Midbrain (tissue), 1 donor: ENCODE measurements at regions not wholly inside any gene's neighbourhood (a gene's known extent, or its start where the extent isn't known, plus 50 kb on each side); places are given as distances from the start of the nearest gene placed in this dataset.
"Not testable (repeated sequence)": the region's sequence is repeated elsewhere in the genome, so short reads cannot be mapped to it uniquely, and the experiment has no call there.

Source experiments
- DNase-seq: peaks from one replicate; lab custom pipeline; 2025; lab: John Stamatoyannopoulos, UW

DNA sequence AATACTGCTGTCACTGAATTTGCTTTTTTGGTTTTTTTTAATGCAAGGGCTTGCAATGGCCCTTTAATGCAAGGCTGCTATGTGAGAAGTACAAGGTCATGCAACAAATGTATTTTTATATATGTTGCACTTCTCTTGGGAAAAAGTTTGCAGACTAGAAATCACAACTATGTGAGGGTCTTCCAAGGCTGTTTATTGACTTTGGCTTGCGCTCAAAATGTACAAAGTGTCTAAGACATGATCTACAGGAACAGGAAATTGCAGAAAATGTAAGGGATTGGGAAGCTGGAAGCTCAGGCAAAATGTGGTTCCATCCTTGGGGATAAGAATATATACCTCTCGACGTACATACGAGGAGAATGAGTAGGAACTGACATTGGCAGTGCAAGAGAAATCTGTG, 92.2 kb upstream of the F13A1 start:
- DNase-seq, result no peak

DNA sequence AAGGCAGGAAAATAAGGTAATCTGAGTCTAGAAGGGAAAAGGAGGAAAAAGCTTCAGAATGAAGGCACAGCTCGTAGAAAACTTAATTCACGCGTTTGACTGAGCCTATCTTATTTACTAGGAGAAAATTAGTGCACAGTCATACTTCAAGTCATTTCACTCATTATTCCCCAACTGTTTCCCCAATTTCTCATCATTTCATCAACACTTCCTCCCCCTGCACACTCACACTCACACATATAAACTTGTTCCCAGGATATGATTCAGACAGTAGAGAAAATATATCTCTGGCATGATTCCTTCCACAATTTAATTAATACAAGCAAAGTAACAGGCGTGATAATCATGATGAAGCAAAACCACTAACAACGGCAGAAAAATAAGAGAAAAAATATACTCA, 94.5 kb upstream of the F13A1 start:
- no peak for DNase-seq

DNA sequence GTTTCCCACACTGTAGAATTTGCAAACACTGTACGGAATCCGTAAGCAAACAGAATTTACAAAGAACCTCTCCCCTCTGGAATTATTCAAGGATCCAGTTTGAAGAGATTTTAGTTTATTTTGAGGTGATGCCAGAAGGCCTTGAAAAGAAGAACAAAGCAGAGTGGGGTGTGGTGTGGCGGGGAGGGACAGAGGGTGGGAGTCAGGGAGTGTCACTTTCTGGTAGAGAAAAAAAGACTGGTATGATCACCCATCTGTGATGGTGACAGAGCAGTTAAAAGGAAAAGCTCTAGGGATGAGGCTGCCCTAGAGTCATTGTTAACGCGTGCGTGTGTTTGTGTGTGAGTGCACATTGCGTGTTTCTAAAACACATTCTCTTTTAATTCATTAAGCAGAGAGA, 97.0 kb upstream of the F13A1 start:
- no peak for DNase-seq

DNA sequence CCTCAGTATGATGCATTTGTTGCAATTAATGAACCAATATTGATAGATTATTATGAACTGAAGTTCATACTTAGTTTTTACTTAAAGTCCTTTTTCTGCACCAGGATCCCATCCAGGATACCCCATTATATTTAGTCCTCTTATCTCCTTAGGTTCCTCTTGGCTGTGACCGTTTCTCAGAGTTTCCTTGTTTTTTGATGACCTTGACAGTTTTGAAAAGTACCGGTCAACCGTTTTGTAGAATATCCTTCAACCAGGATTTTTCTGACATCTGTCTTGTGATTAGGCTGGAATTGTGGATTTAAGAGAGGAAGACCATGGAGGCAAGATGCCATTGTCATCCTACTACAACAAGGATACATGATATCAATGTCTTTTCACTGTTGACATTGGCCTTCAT, 98.0 kb upstream of the F13A1 start:
- DNase-seq, result no peak

DNA sequence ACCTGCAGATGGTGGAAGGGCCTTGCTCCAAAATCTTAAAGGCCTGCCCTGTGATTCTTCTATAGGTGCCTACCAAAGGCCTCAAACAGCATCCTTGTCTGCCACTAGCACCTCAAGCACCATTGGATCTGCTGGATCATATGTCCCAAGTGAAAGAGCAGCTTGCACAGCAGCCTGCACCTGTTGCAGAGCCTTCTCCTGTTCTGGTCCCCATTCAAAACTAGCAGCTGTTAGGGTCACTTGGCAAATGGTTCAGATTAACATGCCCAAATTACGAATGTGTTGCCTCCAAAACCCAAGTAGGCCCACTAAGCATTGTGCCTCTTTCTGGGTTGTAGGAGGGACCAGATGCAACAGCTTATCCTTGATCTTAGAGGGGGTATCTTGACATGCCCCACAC, 99.6 kb upstream of the F13A1 start:
- no peak for DNase-seq

DNA sequence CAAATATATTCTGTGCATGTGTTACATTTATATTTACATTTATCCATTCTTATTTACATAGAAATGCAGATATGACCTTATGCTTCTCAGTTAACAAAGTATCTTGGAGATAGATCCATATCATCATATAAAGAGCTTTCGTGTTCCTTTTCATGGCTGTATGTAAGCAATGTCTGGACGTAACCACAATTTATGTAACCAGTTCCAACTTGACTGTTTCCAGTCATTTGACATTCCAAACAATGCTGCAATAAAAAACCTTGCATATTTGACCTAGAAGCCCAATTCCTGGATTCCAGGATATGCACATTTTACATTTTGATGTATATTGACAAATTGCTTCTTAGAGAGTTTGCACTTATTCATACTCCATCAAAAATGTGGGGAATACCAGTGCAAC, 113.7 kb upstream of the F13A1 start:
- DNase-seq, result no peak

DNA sequence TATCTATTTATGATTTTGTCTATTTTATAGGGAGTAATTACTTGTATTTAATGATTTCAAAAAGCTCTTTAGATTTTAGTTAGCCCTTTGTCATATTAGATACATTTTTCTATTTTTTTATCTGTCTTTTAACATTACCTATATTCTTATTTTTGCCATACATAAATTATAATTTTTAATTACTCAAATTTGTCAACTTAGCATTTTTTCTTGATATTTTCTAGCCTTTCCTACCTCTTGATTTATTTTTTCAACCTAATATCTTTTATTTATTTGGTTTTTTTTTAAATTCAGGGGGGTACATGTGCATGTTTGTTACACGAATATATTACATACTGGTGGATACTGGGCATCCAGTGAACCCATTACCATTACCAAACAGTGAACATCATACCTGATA, 114.3 kb upstream of the F13A1 start:
- no peak for DNase-seq

DNA sequence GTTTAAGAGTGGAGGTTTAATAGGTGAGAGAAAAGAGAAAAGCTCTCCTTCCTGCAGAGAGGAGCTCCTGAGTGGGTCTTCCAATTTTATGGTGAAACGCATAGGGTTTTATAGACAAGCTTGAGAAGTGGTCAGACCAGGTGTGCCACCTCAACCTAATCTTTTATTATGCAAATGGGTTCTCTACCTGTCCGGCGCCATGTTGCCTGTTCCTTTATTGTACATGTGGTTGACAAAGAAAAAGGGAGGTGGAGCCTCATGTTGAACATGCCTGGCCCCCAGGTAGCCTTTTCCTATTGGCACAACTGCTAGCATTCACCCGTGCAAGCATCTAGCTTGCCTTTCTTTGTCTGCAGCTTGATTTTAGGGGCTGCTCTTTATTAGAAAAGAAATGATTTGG, 115.9 kb upstream of the F13A1 start:
- no peak for DNase-seq

DNA sequence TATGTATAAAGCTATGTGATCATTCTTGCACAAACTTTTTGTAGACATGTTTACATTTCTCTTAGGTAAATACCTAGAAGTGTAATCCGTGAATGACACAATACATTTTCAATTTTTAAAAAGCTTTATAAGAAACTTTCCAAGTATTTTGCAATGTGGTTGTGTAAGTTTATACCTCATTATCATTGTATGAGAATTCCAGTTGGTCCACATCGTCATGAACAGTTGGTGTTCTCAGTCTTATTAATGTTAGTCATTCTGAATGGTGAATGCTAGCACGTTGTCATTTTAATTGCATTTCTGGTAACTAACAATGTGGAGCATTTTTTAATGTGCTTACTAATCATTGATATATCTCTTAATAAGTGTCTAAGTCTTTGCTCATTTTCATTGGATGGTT, 116.5 kb upstream of the F13A1 start:
- DNase-seq, result no peak

DNA sequence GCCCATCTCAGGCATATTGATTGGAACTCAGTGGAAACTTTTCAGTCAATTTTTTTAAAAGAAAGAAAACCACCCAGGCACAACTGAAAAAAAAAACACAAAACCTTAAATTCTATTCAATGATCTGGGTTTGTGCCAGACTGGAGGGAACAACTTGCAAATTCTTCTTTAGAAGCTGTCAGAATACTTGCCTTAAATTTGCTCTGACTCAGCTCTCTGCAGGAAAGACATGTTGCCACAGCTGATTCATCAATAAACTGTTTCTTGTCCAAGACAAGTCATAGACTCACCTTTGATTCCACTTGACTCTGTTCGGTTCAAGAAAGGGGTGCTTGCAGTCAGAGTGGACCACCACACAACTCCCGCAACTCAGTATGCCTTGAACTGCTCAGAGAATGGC, 117.8 kb upstream of the F13A1 start:
- no peak for DNase-seq

DNA sequence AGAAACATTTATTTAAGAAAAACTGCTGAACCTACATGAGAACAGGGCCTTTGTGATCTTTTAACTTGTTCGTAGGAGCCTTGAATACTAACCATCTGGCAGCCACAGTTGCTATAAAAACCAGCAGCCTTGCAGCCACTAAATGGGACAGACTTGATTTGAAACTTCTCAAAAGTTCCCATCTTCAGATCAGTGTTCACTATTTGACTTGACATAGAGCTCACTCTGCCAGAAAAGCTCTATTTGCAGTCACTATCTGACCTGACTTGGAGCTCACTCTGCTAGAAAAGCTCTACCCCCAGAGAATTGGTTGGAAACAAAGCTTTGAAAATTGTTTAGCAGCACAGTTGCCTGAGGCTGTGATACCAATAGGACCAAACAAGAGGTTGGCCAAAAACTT, 119.3 kb upstream of the F13A1 start:
- DNase-seq, result peak; percentile 3

DNA sequence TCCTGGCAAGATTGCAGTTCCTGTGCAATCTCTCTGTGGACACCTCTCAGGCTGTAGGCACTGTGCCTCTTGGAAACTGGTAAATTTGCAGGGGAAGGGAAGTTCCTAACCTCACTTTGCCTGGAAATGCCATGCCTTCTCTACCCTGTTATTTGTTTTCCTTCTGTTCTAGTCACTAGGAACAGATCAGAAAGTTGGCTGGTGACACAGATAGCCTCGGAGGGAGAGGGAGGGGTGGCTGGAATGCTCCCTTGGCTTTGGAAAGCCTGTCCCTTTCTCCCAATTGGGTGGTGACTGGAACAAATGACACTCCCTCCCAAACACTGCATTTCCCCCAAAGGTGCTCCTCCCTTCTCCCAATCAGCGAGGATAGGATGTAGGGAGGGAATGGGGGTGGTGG, 131.5 kb upstream of the F13A1 start:
- no peak for DNase-seq

DNA sequence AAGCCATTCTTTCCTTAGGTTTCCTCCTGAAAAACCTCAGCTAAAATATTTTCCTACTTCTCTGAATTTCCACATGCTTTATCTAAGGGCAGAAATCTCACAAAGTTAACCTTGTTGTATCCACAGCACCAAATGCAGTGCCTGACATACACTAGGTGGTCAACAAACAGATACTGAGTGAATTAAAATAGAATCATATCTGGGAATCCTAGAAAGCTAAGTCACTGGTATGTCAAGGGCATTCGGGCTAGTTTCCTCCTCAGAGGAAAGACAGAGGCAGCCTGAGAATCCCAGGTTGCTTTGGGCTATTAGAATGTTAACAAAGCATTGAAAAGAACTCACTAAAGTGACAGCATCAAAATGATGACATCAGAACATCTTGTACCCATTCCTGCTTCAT, 132.7 kb upstream of the F13A1 start:
- no peak for DNase-seq

DNA sequence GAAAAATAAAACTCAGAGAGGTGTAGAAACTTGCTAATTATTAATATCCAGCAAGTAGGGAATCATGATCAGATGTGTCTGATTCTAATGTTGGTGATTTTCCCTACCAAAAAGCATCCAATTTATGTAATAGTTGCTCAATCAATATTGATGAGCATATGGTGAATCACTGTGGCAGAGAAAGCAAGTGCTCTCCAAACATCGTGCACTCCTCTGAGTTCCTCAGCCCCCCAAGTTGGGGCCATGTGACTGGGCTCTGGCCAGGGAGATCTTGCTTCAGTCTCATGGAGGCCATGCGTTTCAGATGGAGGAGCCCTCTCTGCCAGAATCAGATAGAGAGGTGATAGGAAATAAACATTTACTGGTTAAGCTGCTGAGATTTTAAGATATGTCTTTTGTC, 133.2 kb upstream of the LY86 start:
- no peak for DNase-seq

DNA sequence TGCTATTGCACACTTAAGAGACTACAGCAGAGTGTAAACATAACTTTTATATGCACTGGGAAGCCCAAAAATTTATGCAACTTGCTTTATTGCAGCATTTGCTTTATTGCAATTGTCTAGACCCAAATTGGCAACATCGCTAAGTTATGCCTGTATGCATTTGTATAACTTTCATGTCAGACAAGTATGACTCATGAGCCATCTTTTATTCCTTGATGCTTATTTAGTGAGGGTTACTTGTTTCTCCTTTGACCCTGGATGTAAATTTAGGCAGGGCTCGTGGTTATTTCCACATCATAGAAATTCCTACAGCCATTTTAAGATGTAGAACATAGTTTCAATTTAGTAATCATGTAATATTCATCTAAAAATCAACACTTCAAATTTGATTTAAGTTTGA, 130.3 kb upstream of the LY86 start:
- DNase-seq, result no peak

DNA sequence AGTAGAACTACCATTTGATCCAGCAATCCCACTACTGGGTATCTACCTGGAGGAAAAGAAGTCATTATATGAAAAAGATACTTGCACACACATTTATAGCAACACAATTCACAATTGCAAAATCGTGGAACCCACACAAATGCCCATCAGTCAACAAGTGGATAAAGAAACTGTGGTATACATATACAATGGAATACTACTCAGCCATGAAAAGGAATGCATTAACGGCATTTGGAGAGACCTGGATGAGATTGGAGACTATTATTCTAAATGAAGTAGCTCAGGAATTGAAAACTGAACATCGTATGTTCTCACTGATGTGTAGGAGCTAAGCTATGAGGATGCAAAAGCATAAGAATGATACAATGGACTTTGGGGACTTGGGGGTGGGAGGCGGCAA, 128.6 kb upstream of the LY86 start:
- not testable (repeated sequence) for DNase-seq

DNA sequence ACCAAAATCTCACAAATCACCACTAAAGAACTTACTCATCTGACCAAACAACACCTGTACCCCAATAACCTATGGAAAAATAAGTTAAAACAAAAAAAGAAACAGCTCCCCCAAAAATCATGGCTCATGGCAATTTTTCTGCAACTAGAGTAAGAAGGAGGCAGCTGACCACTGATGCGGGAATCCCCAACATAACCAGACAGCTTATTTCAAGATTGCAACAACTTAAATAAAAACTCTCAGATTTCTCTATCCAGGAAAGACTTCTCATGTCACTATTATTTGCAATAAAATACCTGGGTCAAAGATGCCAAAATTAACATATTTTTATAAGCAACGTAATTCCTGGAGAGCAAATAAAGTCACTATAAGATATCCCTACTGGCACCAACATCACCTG, 128.1 kb upstream of the LY86 start:
- no peak for DNase-seq

DNA sequence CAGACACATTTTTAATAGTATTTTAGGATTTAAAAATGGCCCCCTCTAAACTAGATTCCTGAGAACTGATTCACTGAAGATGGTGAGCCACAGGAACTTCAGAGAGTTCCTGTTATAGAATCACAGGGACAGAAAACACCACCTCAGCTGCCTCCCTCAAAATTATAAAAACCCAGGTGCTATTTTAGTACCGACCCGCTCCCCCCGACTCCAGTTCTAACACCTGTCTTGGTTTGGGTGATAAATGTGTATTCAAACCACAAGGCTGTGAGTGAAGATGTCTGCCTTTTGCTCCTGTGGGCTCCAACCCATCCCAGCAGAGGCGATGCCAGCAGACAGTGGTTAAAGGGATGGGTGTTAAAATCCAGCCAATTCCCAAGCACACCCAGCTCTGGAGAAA, 127.4 kb upstream of the LY86 start:
- no peak for DNase-seq

DNA sequence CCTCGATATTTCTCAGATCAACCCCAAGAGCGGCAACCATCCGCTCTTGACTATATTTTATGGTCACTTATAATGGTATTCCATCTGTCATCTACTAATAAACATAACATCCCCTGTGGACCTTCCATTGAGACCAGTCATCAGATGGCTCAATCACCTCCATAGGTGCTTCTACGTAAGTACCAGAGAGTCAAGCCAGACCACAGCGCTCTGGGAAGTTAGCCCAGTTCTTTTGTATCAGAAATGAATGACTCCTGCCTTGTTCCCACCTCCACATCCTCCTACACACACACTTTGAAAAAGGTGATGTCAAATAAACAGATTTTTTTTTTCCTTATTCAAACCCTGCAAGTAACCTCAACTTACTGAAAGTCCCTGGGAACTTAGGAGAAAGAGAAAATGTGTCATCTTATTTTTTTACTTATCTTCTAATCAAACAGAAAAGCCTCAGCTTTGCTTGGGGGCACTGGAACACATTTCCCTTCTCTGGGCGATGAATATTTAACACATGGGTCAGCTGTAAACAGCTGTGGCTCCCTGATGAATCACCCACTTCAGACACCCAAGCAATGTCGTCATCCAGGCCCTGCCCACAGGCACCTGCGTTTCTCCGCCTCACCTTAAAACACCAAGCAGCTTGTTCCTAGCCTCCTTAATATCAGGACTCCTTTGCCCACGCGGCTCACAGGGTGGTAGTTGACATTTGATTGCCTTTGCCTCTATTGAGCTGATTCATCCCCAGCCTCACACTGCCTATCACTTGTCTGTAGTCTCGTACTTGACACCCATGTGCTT, 121.4 kb upstream of the LY86 start:
- DNase-seq, result no peak

DNA sequence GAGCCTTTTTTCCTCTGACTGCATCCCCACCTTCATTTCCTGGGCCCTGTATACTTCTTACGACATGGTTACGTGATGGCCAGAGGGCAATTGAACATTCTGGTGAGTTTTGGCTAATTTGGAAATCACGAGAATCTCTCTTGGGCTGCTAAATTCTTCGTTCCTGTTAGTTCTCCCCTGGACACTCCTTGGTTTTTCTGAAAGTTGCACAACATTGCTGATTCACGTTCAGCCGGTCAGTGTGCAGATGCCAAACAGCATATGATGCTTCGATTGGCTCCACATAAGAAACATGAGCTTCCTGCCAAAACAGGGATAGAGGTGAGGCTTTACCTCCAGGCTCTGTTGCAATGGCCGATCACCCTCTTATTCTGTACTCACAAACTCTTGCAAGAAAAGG, 119.4 kb upstream of the LY86 start:
- DNase-seq, result no peak

DNA sequence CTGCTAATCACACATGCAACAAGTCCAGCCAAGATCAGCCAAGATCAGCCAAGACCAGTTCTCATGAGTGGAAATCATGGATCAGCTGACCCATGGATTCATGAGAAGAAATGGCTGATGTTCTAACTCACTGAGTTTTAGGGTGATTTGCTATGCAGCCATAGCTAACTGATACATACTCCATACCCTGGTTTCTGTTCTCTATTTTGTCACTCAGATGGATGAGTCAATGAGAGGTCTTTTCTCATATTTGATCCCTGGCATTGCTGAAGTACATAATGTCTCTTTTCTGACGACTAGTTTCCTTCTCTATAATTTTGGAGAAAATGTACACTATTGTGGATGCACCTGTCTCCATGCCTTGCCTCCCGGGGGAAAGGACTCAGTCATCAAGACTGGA, 118.4 kb upstream of the LY86 start:
- DNase-seq, result no peak

DNA sequence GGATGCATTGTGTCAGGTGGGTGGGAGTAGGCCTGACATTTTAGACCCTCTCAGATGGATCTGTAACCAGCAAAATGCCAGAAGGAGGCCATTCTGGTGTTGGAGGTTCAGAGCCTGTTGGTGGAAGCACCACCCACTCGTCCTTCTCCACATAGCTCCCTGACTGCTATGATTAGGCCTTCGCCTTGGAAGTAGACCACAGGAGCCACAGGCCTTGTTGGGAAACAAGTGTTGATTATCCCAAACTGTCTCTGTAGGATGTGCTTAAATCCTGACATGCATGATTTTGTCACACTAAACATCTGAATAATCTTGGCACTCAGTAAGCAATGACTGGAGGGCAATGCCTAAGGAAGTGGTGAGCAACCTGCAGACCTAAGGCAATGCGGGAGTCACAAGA, 117.2 kb upstream of the LY86 start:
- DNase-seq, result no peak

DNA sequence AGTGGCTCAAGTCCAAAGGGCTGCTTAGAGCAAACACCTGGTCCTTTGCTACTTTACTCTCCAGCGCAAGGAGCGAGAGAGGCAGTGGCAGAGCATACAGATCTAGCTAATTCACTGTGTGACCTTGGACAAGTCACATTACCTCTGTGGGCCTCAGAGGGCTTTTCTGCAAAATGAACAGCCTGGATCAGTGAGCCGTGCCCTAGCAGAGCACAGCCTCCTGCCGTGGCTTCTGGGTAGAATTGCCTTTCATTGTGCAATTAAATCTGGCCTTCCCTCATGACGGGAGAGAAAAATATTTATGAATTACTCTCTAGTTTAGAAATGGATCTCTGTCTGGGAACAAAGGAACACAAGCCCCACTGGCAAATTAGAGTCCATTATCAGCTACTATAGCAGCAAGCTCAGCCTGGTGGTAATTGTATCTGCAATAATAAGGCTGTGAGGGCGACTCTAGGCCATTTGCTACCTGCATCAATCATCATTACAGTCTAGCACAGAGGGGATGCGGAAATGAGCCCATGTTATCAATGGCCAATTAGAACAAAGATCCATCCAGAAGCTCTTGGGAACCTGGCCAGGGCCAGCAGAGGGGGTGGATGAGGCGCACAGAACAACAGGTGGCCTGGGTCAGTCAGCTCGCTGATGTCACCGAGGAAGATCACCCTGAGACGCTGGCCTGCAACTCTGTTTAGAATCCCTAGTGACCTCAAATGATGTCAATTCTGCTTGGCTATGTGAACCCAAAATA, 114.2 kb upstream of the LY86 start:
- no peak for DNase-seq

DNA sequence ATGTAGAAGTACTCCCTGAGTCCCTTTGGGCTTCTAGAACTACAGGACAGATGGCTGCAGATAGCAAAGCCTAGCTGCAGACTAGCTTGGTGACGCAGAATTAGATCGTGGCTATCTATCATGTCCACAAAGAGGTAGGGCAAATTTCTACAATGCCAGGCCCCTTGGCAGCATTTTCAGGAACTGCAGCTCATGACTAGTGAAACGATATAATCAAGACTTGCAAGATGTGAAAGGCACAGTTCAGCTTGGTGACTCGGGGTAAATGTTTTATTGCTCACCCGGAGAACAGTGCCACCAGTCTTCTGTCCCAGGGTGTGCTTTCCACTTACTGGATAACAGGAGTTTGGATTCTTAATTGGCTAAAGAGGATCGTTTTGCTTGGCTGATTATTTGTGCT, 108.7 kb upstream of the LY86 start:
- no peak for DNase-seq
